PC-9 (cell line): ENCODE measurements at regions not wholly inside any gene's neighbourhood (a gene's known extent, or its start where the extent isn't known, plus 50 kb on each side); places are given as distances from the start of the nearest gene placed in this dataset.

ENCODE experiments used
- CTCF ChIP-seq: fragments of 200-600 bp; sonication (generic); conservative IDR thresholded peaks from 2 replicates; pipeline ENCODE4 v1.6.1; 2017; ENCODE audit warnings: mixed run types, antibody characterized with exemption, mild to moderate bottlenecking, moderate library complexity
- EZH2 ChIP-seq: fragments of 200-600 bp; sonication (generic); IDR thresholded peaks from 2 replicates; pipeline ENCODE4 v1.8.0; 2017; ENCODE audit warnings: antibody characterized with exemption, low read depth

- TF ChIP-seq CTCF (no peak), EZH2 (no peak)
Observed at GRCh38 chr4:129429581-129430320, 333.8 kb downstream of the C4orf33 start.
